ENCODE measurements at regions not wholly inside any gene's neighbourhood (a gene's known extent, or its start where the extent isn't known, plus 50 kb on each side); places are given as distances from the start of the nearest gene placed in this dataset.
"Not testable (repeated sequence)": the region's sequence is repeated elsewhere in the genome, so short reads cannot be mapped to it uniquely, and the experiment has no call there.

DNA sequence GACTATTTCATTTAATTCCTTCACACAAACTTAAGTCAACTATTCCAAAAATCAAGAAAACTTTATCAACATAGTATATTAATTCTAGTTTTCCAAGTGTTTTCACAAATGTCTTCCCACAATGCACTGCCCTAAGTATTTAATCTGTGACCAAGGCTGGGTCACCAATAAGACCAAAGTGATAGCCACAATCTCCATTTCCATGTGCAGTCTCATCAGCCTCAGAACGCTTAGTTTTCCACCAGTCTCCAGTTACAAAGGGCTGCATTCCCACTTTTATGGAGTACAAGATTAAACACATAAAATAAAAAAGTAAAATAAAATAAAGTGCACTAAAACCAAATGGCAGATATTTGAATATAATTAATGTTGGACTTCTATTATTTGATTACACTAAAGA is 371.6 kb upstream of the CCNH start:
- no peak for DNase-seq (ENCODE audit: low read depth, low spot score)
- in situ Hi-C loops (cut with HindIII; ENCODE audit: low pct_unique_long_range_greater_than_20kb, low sequenced_read_pairs): loop anchor here (10.0 kb wide), 1 partner anchor 910 kb away; no protein-coding TSS in a partner anchor

DNA sequence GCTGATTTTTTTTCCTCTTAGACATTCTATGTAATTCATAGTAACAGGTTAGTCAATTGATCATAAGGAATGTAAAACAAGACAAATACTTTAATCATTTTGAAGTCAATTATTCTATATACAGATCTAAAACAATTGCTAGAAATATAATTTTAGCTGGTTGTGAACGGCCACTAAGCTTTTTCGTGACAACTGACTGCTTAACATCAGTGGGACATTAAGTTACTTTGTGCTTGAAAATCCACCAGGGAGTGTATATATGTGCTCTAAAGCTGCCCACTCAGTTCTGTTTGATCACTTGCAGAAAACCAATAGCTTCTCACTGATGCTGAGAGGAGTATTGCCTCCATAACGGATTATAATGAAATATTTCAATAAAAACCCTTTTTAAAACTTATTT is 370.2 kb upstream of the CCNH start:
- in situ Hi-C loops (cut with HindIII; ENCODE audit: low pct_unique_long_range_greater_than_20kb, low sequenced_read_pairs): loop anchor here (10.0 kb wide), 1 partner anchor 912 kb away; no protein-coding TSS in a partner anchor
- no peak for DNase-seq (ENCODE audit: low read depth, low spot score)

DNA sequence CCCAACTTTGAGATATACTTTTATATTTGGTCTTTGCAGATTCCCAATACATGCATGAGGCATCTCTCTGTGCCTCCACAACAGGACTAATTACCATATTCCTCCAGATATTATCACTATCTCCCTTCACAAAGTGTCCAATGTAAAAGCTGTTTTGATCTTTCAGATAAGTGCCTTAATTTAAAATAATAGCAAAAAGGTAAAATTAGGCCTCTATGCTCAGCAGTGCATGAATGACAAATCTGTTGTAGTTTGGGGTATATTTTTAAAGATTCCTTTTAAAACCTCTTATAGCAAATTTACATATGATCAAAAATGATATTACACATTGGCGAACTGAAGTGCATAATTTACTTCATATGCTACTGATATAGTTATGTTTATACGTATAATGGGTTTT is 369.2 kb upstream of the CCNH start:
- in situ Hi-C loops (cut with HindIII; ENCODE audit: low pct_unique_long_range_greater_than_20kb, low sequenced_read_pairs): loop anchor here (10.0 kb wide), 1 partner anchor 913 kb away; no protein-coding TSS in a partner anchor
- no peak for DNase-seq (ENCODE audit: low read depth, low spot score)

DNA sequence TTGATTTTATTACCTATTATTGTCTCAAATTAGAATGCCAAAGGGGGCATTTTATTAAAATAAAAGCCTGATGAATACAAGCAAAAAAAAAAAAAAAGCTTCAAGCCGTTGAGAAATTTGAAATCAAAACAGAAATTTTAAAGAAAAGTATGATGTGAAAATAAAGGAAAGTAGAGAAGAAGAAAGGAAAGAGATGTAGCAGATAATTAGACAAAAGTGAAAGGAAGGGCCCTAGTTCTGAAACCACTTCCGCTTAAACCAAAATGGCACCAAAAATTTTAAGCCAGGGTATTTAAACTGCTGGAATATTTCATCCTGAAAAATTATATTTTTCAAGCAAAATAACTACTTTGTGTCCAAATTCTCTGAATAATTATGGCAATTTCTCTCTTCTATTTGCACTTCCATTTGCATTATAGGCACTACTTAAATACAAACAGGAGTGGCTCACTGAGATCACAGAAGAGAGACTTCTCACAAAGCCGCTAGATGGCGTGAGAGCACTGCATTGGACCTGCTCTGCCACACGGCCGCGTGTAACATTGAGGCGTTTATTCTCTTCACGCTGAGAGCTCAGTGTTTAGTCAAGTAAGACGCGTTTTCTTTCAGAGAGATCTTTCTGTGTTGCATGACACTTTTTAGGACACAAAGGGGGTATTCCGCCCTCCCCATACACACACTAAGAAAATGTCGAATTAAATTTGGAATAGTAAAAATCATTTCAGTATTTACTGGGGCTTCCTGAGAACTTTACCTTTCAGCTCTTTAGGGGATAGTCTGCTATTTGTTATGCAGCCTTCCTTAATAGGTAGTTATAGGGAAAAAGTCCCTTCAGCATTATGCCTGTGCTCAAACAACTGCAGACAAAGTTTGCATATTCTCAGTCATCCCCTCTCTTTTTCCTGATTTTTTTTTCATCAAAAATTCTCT is 368.4 kb upstream of the CCNH start:
- DNase-seq (ENCODE audit: low read depth, low spot score): peak; percentile 93
- in situ Hi-C loops (cut with HindIII; ENCODE audit: low pct_unique_long_range_greater_than_20kb, low sequenced_read_pairs): loop anchor here (10.0 kb wide), 1 partner anchor 914 kb away; no protein-coding TSS in a partner anchor

DNA sequence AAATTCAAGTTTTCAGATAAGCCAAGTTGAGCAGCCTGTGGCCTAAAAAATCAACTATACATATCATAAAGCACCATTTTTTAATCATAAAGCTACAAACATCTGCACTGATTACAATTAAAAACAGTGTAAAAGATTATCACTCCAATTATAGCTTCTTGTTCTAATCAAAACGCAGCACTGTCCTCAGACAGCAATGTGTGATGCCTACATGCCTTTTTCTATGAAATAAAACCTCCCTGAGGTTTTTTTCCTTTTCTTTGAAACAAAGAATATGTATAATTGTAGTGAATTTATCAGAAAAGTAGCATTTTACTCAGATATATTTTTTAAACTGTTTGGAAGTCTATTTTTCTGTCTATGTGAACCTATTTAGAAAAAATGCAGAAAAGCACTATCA is 366.1 kb upstream of the CCNH start:
- in situ Hi-C loops (cut with HindIII; ENCODE audit: low pct_unique_long_range_greater_than_20kb, low sequenced_read_pairs): no loop called here
- DNase-seq (ENCODE audit: low read depth, low spot score): no peak

DNA sequence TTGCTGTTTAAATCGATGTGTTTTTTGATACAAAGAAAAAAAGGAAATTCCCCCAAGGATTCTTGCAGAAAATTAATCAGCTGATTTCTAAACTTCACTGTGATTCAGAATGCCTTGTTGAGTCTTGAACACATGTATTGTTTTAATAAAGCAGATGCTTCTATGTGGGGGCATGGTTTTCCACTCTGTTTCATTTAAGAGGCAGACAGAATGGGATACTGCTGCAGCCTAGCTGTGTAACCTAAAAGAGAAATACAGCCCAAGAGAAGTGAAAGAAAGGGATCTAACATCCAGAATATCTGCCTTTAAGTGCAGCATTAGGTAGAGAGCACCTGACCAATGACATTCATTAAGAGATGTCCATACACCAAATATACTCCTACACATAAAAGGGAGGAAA is 365.1 kb upstream of the CCNH start:
- in situ Hi-C loops (cut with HindIII; ENCODE audit: low pct_unique_long_range_greater_than_20kb, low sequenced_read_pairs): no loop called here

DNA sequence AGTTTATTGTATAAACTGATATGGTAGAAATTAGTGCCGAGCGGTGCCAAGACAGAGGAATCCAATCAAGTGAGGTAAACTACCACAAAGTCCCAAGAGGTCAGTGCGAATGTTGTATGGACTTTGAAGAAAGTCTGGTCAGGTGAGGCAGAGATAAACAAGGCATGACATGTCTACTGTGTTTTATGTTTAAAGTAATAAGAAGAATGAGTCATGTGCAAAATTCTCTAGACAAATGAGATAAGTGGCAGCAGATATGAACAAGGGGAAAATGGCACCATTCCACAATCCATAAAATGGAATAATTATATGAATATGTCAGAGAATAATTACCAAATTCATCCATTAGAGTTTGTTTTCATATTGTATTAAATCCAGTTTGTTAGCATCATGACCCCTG is 364.1 kb upstream of the CCNH start:
- in situ Hi-C loops (cut with HindIII; ENCODE audit: low pct_unique_long_range_greater_than_20kb, low sequenced_read_pairs): no loop called here
- DNase-seq (ENCODE audit: low read depth, low spot score): no peak

More for the DNA sequence above, 365.1 kb upstream of the CCNH start:
- peak; percentile 12 for DNase-seq (ENCODE audit: low read depth, low spot score)

DNA sequence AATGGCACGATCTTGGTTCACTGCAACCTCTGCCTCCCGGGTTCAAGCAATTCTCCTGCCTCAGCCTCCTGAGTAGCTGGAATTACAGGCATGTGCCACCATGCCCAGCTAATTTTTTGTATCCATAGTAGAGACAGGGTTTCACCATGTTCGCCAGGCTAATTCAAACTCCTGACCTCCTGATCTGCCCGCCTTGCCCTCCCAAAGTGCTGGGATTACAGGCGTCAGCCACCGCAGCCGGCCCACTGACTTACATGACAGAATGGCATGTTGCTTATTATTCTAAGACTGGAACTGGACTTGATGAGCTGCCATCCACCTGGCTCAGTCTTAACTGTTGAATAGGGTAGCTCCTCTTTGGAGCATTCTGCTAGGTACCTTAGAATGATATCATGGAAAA is 363.6 kb upstream of the CCNH start:
- DNase-seq (ENCODE audit: low read depth, low spot score); in situ Hi-C loops (cut with HindIII; ENCODE audit: low pct_unique_long_range_greater_than_20kb, low sequenced_read_pairs): not testable (repeated sequence)

DNA sequence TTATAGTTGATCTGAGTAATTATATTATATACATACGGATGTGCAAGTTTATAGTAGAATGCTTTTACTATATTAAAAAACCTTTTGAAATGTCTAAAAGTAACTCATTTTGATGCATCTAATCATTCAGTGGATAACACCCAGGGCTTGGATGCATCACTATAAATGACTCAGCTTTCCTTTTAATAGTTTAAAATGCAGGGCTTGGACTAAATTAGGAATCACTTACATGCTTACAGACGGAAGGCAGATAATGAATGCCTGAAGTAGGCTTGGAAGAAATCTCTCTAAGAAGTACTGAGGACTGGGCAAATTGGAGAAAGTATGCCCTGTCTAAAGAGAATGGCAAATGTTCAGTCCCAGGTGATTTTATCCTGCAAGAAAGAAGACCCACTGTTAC is 362.5 kb upstream of the CCNH start:
- no peak for DNase-seq (ENCODE audit: low read depth, low spot score)
- in situ Hi-C loops (cut with HindIII; ENCODE audit: low pct_unique_long_range_greater_than_20kb, low sequenced_read_pairs): no loop called here

DNA sequence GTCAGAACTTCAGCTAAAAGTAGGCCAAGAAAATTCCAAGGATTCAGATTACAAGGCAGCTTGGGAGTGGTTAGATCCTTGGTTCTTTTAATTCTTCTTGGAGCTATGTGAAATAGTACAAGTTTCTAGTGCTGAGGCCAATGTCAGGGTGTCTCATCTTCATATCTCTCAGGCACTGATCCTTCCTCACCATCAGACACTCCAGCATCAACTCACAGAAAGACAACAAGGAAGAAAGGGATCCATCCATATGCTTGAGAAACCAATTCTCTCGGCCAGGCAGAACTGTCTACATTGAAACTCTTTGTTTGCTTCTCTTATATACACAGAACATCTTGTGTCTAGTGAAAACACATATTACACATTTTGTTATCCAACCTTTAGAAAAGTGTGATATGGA is 362.1 kb upstream of the CCNH start:
- DNase-seq (ENCODE audit: low read depth, low spot score): no peak
- in situ Hi-C loops (cut with HindIII; ENCODE audit: low pct_unique_long_range_greater_than_20kb, low sequenced_read_pairs): no loop called here

DNA sequence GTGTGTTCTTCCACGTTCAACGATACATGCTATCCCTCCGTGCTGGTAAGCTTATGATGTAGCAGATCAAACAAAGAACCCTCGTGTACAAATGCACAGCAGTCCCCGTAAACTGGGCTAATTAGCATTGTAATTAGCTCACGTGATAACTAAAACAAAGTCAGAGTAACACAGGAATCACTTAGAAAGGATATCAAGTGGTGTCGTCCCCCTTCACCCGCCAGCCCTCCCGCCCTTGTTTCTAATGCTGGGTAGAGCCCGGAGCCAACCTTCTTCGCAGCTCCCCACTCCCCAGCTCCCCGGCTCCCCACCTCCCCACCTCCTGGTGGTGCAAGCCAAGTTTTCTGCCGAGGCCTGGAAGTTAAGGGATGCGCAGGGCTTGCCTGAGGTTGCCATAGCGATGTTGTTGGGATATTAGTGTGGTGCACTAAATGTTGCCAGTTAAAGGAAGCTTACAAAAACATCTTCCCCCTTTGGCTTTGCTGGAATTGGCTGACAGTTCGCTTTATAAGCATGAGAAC is 357.9 kb upstream of the CCNH start:
- in situ Hi-C loops (cut with HindIII; ENCODE audit: low pct_unique_long_range_greater_than_20kb, low sequenced_read_pairs): no loop called here
- DNase-seq (ENCODE audit: low read depth, low spot score): no peak

DNA sequence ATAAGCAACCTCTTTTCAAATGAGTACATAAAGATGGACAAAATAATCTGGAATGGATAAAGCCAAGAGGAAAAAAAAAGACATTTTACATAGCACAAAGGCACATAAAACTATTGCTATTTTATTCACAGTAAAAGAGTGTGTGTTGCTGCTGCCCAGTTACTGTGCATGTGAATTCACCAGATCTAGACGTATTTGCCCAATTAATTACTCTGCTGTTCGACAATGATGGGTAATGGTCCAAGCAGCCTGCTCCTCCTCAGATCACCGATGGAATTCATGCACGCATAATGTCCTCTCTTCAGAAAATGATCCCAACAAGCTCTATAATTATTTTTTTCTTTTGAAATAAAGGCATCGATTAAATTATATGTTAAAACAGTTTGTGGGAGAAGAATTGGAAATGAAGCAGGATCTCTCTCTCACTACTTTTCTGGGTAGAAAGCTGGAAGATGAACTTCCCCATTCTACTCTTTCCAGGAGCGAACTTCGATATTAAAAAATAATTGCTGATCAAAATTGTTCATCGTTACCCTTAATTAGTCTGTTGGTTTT is 357.4 kb upstream of the CCNH start:
- no peak for DNase-seq (ENCODE audit: low read depth, low spot score)
- in situ Hi-C loops (cut with HindIII; ENCODE audit: low pct_unique_long_range_greater_than_20kb, low sequenced_read_pairs): no loop called here

DNA sequence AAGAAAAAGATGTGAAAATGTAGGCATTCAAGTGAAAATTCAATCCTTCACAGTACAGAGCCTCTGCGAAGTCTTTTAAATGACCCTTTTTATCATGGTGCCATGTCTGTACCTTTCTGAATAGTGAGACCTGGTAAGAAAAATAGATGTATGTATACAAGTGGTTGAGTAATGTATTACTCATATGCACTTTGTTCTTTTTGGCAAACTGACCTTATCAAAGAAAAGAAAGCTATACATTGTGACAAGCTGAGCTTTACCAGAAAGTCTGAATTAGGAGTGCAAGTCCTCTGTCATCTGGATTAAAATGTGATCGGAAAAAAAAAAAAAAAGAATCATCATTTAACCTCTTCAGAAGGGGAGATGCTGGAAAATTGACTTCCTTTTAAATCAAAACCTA is 356.4 kb upstream of the CCNH start:
- in situ Hi-C loops (cut with HindIII; ENCODE audit: low pct_unique_long_range_greater_than_20kb, low sequenced_read_pairs): no loop called here
- no peak for DNase-seq (ENCODE audit: low read depth, low spot score)

DNA sequence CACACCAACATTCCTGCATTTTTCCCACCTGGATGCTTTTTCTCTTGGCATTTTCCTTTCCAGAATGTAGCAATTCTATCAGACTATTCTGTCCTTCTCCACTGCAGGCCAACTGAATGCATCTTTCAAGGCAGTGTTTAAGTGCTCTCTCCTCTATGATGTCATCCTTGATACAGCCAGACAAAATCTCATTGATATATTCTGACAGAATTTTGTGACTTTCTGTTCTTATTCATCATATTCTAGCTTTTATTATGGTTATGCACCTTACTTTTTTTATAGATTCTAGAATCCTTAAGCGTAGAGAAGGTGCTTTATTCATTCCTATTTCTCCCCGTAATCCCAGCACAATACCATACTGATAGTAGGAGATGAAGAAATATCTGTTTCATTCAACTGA is 355.5 kb upstream of the CCNH start:
- in situ Hi-C loops (cut with HindIII; ENCODE audit: low pct_unique_long_range_greater_than_20kb, low sequenced_read_pairs): no loop called here
- no peak for DNase-seq (ENCODE audit: low read depth, low spot score)

DNA sequence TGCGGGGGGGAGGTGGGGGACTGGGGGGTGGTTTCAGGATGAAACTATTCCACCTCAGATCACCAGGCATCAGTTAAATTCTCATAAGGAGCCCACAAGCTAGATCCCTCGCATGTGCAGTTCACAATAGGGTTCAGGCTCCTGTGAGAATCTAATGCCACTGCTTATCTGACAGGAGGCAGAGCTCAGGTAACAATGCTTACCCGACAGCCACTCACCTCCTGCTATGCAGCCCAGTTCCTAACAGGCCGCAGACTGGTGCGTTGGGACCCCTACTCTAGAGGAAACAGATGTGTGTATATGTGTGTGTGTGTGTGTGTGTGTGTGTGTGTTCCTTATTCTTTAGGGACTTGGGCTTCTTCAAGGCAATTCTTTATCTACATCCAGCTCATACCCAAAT is 352.3 kb upstream of the CCNH start:
- DNase-seq (ENCODE audit: low read depth, low spot score): no peak
- in situ Hi-C loops (cut with HindIII; ENCODE audit: low pct_unique_long_range_greater_than_20kb, low sequenced_read_pairs): no loop called here

DNA sequence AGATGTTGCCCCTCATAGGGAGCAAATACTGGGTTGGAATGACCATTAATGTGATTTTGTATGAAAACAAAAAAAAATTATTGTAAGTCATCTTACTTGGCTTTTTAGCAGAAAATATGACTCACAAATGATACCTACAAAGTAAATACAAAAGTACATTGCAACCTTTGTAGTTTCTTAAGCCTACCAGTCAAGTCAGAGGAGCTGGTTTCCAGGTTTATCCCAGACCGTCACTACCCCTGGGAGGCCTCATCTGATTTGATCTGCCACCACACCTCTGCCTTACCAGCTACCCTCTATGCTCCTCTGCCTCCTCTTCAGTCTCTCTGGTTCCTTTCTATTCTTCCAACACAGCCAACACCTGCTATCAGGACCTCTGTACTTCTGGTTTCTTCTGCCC is 349.9 kb upstream of the CCNH start:
- no peak for DNase-seq (ENCODE audit: low read depth, low spot score)
- in situ Hi-C loops (cut with HindIII; ENCODE audit: low pct_unique_long_range_greater_than_20kb, low sequenced_read_pairs): no loop called here

DNA sequence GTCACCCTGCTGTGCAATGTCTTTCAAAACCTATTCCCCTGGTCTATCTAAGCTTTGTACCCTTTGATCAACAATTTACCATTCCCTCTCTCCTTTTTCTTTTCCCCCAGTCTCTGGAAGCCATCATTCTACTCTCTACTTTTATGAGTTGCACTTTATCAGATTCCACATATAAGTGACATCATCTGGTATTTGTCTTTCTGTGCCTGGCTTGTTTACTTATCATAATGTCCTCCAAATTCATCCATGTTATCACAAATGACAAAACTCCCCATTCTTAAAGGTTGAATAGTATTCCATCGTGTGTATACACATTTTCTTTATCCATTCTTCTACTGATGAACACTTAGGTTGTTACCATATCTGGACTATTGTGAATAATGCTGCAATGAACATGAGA is 344.2 kb upstream of the CCNH start:
- no peak for DNase-seq (ENCODE audit: low read depth, low spot score)
- in situ Hi-C loops (cut with HindIII; ENCODE audit: low pct_unique_long_range_greater_than_20kb, low sequenced_read_pairs): no loop called here

DNA sequence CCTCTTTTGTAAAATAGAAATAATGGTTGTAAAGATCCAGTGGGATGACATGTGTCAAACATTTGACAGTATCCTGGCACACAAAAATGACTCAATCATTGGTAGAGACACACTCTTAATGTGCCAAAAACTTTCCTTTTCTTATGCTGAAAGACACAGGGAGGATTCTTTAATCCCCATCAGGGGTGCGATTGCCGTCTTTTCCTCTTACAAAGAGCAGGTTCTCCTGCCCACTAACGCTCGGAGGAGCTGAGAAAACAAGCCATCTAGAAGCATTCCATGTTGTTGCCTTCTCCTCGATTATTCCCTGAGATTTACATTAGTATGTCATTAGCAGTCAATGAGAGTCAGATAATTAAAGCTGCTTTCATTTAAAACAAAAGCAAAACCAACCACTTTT is 342.6 kb upstream of the CCNH start:
- in situ Hi-C loops (cut with HindIII; ENCODE audit: low pct_unique_long_range_greater_than_20kb, low sequenced_read_pairs): no loop called here
- no peak for DNase-seq (ENCODE audit: low read depth, low spot score)

All from SK-MEL-5 (cell line).